Uterus (tissue), 3 donors: ENCODE measurements at regions not wholly inside any gene's neighbourhood (a gene's known extent, or its start where the extent isn't known, plus 50 kb on each side); places are given as distances from the start of the nearest gene placed in this dataset.

ENCODE experiments used
- DNase-seq, 2 donors: peaks; one replicate each; pipeline ENCODE4 v3.0.0-alpha.2; 2019 to 2020
- H3K27ac ChIP-seq, 2 donors: fragments of 200-600 bp; sonication (generic); 1 replicate in 1 of 2; 2 replicates in 1 of 2; pipeline ENCODE4 v1.5.1; 2016 to 2018
- H3K27me3 ChIP-seq, 2 donors: fragments of 200-600 bp; sonication (generic); one replicate each; pipeline ENCODE4 v1.5.1; 2018 to 2019; ENCODE audit warnings: control low read depth in 1 of 2
- H3K36me3 ChIP-seq, 2 donors: fragments of 200-600 bp; sonication (generic); one replicate each; pipeline ENCODE4 v1.5.1; 2019; ENCODE audit warnings: control low read depth in 1 of 2
- H3K4me1 ChIP-seq, 2 donors: fragments of 200-600 bp; sonication (generic); one replicate each; pipeline ENCODE4 v1.5.1; 2018 to 2019; ENCODE audit warnings: control low read depth in 1 of 2
- H3K4me3 ChIP-seq, 2 donors: fragments of 200-600 bp; sonication (generic); 1 replicate in 1 of 2; 2 replicates in 1 of 2; pipeline ENCODE4 v1.5.1; 2018 to 2019; ENCODE audit warnings: mild to moderate bottlenecking in 1 of 2
- H3K9me3 ChIP-seq, 2 donors: fragments of 200-600 bp; sonication (generic); one replicate each; pipeline ENCODE4 v1.5.1; 2019; ENCODE audit warnings: control low read depth in 1 of 2
- POLR2A ChIP-seq, 2 donors: fragments of 450-650 bp; IDR thresholded peaks; one replicate each; pipeline ENCODE4 v1.6.1; 2016; ENCODE audit warnings: antibody characterized with exemption in 2 of 2, mild to moderate bottlenecking in 1 of 2, moderate library complexity in 1 of 2
- intact Hi-C: fragments of 100-400 bp; cut with DNase I; formaldehyde crosslinking; loops from one replicate; pipeline ENCODE4 v1.15.1; 2023; ENCODE audit warnings: low total_unique reads
- TF ChIP-seq, protein P1 (sequence below), 4 experiments: fragments of 200-600 bp in 2 of 4; fragments of 450-650 bp in 2 of 4; sonication (generic) in 2 of 4; IDR thresholded peaks; one replicate each; pipeline ENCODE4 v1.5.1; 2016 to 2019; ENCODE audit warnings: antibody characterized with exemption in 4 of 4, mild to moderate bottlenecking in 2 of 4, moderate library complexity in 1 of 4
- donor health status: DM: yes; HTN: yes; CAD: no.

DNA sequence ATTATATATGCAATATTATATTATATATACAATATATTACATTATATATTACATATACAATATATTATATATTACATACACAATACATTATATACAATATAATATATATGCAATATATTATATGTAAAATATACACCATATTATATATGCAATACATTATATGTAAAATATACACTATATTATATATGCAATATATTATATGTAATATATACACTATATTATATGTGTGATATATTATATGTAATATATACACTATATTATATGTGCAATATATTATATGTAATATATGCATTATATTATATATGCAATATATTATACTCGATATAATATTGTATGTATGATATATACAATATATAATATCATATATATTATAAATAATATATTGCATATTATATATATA, 457.4 kb downstream of the SMARCA1 start:
- TF ChIP-seq, protein P1, sequence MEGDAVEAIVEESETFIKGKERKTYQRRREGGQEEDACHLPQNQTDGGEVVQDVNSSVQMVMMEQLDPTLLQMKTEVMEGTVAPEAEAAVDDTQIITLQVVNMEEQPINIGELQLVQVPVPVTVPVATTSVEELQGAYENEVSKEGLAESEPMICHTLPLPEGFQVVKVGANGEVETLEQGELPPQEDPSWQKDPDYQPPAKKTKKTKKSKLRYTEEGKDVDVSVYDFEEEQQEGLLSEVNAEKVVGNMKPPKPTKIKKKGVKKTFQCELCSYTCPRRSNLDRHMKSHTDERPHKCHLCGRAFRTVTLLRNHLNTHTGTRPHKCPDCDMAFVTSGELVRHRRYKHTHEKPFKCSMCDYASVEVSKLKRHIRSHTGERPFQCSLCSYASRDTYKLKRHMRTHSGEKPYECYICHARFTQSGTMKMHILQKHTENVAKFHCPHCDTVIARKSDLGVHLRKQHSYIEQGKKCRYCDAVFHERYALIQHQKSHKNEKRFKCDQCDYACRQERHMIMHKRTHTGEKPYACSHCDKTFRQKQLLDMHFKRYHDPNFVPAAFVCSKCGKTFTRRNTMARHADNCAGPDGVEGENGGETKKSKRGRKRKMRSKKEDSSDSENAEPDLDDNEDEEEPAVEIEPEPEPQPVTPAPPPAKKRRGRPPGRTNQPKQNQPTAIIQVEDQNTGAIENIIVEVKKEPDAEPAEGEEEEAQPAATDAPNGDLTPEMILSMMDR (IDR thresholded peaks at IDR 0.05), result no peak
- no peak for TF ChIP-seq POLR2A (IDR thresholded peaks at IDR 0.05)
- no peak for DNase-seq

DNA sequence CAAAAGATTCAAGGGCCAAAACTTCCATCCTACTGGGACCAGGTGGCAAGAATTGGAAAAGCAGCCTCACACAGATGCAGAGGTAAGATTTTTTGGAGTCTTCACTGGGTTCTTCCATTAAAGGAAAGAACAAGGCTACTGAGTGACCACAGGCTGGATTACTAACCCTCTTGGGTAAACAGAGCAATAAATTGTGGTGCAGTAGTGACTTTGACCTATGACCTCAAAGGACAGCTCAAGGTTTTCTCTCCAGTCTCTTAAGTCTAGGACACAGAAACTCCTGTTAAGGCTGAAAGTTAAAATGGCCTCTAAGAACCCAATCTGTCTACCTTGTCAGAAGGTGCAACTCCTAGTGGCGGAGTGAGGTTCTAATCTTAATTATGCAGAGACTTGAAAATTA, 464.9 kb downstream of the SMARCA1 start:
- DNase-seq, result no peak
- TF ChIP-seq, protein P1 (IDR thresholded peaks at IDR 0.05), result no peak
- TF ChIP-seq POLR2A (IDR thresholded peaks at IDR 0.05), result no peak
- H3K36me3 ChIP-seq, result no peaks in the 10 kb centered on the region
- H3K4me1 ChIP-seq, result no peaks in the 10 kb centered on the region
- H3K27me3 ChIP-seq, result no peaks in the 10 kb centered on the region
- H3K4me3 ChIP-seq, result no peak overlapping the region
- no peaks in the 10 kb centered on the region for H3K9me3 ChIP-seq
- intact Hi-C loops, result no loop called here
- H3K27ac ChIP-seq, result no peak overlapping the region

More for the DNA sequence above, 457.4 kb downstream of the SMARCA1 start:
- H3K4me3 ChIP-seq, result no peak overlapping the region
- no peaks in the 10 kb centered on the region for H3K36me3 ChIP-seq
- H3K9me3 ChIP-seq, result no peaks in the 10 kb centered on the region
- H3K27me3 ChIP-seq, result no peaks in the 10 kb centered on the region
- no peak overlapping the region for H3K27ac ChIP-seq
- intact Hi-C loops, result no loop called here
- H3K4me1 ChIP-seq, result no peaks in the 10 kb centered on the region

DNA sequence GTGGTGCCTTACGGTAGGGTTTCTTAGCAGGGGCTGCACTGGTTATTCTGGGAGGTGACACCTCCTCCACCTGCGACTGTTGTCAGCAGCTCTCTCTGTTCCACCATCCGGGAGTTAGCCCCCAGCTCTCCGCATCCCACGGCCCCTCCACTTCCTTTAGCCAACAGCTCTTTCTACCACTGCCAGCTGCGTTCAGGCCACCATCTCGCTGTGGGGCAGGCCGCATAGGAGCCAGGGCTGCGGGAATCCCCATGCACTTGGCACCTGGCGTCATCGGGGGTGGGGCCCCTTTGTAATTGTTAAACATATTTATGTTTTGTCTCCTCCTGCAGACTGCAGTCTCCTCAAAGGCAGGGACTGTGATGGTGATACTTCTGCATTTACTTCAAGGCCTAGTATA, 480.2 kb downstream of the SMARCA1 start:
- no peaks in the 10 kb centered on the region for H3K36me3 ChIP-seq
- intact Hi-C loops, result no loop called here
- TF ChIP-seq POLR2A (IDR thresholded peaks at IDR 0.05), result no peak
- TF ChIP-seq, protein P1 (IDR thresholded peaks at IDR 0.05), result no peak
- no peak for DNase-seq
- no peak overlapping the region for H3K4me3 ChIP-seq
- H3K4me1 ChIP-seq, result no peaks in the 10 kb centered on the region
- H3K27me3 ChIP-seq, result no peaks in the 10 kb centered on the region
- H3K9me3 ChIP-seq, result no peaks in the 10 kb centered on the region
- no peak overlapping the region for H3K27ac ChIP-seq

DNA sequence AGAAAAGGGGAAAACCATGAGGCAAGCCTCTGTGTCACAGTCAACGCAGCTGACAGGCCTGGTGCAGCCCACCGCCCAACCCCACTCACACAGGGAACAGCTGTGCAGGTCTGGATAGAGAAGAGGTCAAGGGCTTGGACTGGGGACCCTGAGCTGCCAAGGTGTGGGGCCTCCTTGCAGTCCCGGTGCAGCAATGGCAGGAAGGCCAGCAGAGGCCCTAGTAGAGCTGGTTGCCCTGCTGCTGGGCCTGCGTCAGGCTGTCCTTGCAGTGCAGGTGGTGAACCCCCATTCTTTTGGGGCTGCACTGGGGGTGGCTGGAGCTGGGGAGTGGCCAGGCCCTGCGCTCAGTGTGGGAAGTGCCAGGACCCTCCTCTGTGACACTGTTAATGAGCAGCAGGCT, 482.0 kb downstream of the SMARCA1 start:
- H3K4me3 ChIP-seq, result no peak overlapping the region
- DNase-seq, result no peak
- H3K4me1 ChIP-seq, result no peaks in the 10 kb centered on the region
- H3K36me3 ChIP-seq, result no peaks in the 10 kb centered on the region
- no peaks in the 10 kb centered on the region for H3K27me3 ChIP-seq
- TF ChIP-seq, protein P1 (IDR thresholded peaks at IDR 0.05), result no peak
- TF ChIP-seq POLR2A (IDR thresholded peaks at IDR 0.05), result no peak
- intact Hi-C loops, result no loop called here
- no peak overlapping the region for H3K27ac ChIP-seq
- H3K9me3 ChIP-seq, result no peaks in the 10 kb centered on the region

- H3K9me3 ChIP-seq, result no peaks in the 10 kb centered on the region
- no peaks in the 10 kb centered on the region for H3K27me3 ChIP-seq
- TF ChIP-seq, protein P1 (IDR thresholded peaks at IDR 0.05), result no peak
- no peak for TF ChIP-seq POLR2A (IDR thresholded peaks at IDR 0.05)
- H3K36me3 ChIP-seq, result no peaks in the 10 kb centered on the region
- no peak overlapping the region for H3K4me3 ChIP-seq
- DNase-seq, result no peak
- H3K4me1 ChIP-seq, result no peaks in the 10 kb centered on the region
- intact Hi-C loops, result no loop called here
- H3K27ac ChIP-seq, result no peak overlapping the region
Observed at GRCh38 chrX:129040124-129040523, 483.2 kb downstream of the SMARCA1 start.
